Kidney epithelial cell (primary cell): ENCODE measurements at regions not wholly inside any gene's neighbourhood (a gene's known extent, or its start where the extent isn't known, plus 50 kb on each side); places are given as distances from the start of the nearest gene placed in this dataset.

ENCODE experiments used
- DNase-seq: peaks from one replicate; pipeline ENCODE4 v3.0.0-alpha.2; 2010; ENCODE audit warnings: low read depth
- H3K27me3 ChIP-seq: 2 replicates; pipeline ENCODE4 v1.6.0; 2011; ENCODE audit warnings: low read length; ENCODE audit not compliant: control insufficient read depth, insufficient read depth
- H3K36me3 ChIP-seq: 2 replicates; pipeline ENCODE4 v1.5.1; 2011; ENCODE audit warnings: low read length; ENCODE audit not compliant: control insufficient read depth, insufficient read depth
- H3K4me3 ChIP-seq: 2 replicates; pipeline ENCODE4 v1.5.1; 2011; ENCODE audit warnings: low read depth, mild to moderate bottlenecking, control low read depth, low read length
- TF ChIP-seq, protein P1 (sequence below): IDR thresholded peaks from 2 replicates; pipeline ENCODE4 v1.5.1; 2011; ENCODE audit warnings: mild to moderate bottlenecking, moderate library complexity, low read length, control low read depth, inconsistent platforms; ENCODE audit not compliant: insufficient read depth, poor library complexity, severe bottlenecking

- peak; percentile 4 for DNase-seq
- Histone ChIP-seq H3K27me3 (no peaks in the 10 kb centered on the region), H3K36me3 (no peaks in the 10 kb centered on the region), H3K4me3 (no peak overlapping the region)
- TF ChIP-seq, protein P1, sequence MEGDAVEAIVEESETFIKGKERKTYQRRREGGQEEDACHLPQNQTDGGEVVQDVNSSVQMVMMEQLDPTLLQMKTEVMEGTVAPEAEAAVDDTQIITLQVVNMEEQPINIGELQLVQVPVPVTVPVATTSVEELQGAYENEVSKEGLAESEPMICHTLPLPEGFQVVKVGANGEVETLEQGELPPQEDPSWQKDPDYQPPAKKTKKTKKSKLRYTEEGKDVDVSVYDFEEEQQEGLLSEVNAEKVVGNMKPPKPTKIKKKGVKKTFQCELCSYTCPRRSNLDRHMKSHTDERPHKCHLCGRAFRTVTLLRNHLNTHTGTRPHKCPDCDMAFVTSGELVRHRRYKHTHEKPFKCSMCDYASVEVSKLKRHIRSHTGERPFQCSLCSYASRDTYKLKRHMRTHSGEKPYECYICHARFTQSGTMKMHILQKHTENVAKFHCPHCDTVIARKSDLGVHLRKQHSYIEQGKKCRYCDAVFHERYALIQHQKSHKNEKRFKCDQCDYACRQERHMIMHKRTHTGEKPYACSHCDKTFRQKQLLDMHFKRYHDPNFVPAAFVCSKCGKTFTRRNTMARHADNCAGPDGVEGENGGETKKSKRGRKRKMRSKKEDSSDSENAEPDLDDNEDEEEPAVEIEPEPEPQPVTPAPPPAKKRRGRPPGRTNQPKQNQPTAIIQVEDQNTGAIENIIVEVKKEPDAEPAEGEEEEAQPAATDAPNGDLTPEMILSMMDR = no peak
Measured at GRCh38 chrX:117376460-117376859, 740.1 kb downstream of the KLHL13 start.

GRCh38 chrX:117335209-117335608 lies 781.4 kb downstream of the KLHL13 start:
- no peaks in the 10 kb centered on the region for H3K36me3 ChIP-seq
- H3K4me3 ChIP-seq = no peak overlapping the region
- DNase-seq = no peak
- no peaks in the 10 kb centered on the region for H3K27me3 ChIP-seq
- TF ChIP-seq, protein P1 = no peak

DNA sequence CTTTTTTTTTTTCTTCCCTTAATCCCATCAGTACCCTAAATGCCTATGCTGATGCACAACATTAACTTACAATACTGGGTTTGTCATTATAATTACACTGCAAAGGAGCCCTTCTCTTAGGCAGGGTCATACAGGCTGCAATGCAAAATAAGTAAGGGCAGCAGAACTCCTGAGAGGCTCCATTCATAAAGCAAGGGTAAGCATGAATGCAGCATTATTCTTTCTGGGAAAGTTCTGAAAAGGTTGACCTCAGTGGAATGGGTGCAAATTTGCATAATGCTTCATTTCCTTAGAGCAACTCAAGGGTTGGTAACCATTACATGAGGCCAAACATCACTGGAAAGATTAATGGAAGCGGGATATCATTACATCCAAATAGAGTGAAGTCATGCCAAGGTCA lies 789.2 kb downstream of the KLHL13 start:
- no peak overlapping the region for H3K4me3 ChIP-seq
- H3K36me3 ChIP-seq = no peaks in the 10 kb centered on the region
- no peak for DNase-seq
- TF ChIP-seq, protein P1 = no peak
- H3K27me3 ChIP-seq = no peaks in the 10 kb centered on the region

- no peaks in the 10 kb centered on the region for H3K36me3 ChIP-seq
- TF ChIP-seq, protein P1 = no peak
- no peaks in the 10 kb centered on the region for H3K27me3 ChIP-seq
- H3K4me3 ChIP-seq = no peak overlapping the region
- no peak for DNase-seq
Measured at GRCh38 chrX:117325706-117326105, 790.9 kb downstream of the KLHL13 start.

DNA sequence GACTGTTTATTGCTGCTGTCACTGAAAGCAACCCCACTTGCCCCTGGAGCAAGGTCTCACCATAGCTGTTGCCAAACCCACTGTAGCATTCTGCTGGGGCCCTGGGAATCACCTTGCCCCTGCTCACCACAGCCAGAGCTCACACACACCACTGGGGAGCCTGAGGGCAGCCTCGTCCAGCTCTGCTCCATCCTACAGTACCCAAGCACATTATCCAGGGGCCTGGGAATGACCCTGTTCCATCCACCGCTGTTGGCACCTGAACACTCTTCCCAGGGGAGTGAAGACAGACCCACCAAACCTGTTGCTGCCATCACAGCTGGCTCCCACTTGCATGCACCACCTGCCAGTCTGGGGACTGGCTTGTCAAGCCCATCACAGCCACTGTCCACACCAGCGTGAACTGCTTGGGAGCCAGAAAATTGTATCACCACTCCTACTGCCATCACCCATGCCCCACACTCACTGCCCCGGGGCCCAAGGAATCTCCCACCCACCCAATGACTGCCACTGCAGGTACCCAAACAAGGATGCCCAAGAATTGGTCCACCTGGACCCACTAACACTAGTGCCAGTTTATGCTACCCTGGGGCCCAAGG lies 811.3 kb downstream of the KLHL13 start:
- Histone ChIP-seq H3K27me3 (no peaks in the 10 kb centered on the region), H3K36me3 (no peaks in the 10 kb centered on the region), H3K4me3 (no peak overlapping the region)
- DNase-seq = no peak
- TF ChIP-seq, protein P1 = no peak

DNA sequence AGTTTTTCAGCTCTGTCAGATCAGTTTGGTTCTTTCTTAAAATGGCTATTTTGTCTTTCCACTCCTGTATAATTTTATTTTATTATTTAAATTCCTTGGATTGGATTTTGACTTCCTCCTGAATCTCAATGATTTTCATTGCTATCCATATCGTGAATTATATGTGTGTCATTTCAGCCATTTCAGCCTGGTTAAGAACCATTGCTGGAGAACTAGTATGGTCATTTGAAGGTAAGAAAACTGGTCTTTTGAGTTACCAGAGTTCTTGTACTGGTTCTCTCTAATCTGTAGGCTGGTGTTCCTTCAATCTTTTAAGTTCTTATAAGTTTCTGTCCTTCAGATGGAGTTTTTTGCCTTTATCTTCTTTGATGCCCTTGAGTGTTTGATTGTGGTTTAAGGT lies 815.5 kb downstream of the KLHL13 start:
- DNase-seq = no peak
- no peaks in the 10 kb centered on the region for H3K36me3 ChIP-seq
- H3K4me3 ChIP-seq = no peak overlapping the region
- no peaks in the 10 kb centered on the region for H3K27me3 ChIP-seq
- TF ChIP-seq, protein P1 = no peak
